ENCODE measurements at regions not wholly inside any gene's neighbourhood (a gene's known extent, or its start where the extent isn't known, plus 50 kb on each side); places are given as distances from the start of the nearest gene placed in this dataset.

DNA sequence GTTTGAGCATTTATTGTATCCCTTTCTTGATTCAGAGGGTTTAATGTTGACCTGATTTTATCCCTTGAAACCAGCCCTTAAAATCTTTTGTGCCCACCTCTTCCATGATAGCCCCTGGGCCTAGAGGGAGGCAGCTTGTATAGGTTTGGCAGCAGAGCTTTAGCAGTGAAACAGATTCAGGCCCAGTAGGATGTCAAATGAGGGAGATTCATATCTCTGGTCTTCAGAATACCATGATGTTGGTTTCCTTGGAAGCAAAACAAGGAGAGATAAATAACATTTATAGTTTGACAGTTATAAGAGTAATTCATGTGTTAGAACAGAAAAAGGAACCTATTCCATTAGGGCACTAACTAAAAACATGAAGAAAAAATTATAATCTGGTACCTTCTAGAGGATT lies 649.2 kb downstream of the METTL4 start:
- intact Hi-C loops (cut with DNase I): no loop called here
- no peak for DNase-seq

DNA sequence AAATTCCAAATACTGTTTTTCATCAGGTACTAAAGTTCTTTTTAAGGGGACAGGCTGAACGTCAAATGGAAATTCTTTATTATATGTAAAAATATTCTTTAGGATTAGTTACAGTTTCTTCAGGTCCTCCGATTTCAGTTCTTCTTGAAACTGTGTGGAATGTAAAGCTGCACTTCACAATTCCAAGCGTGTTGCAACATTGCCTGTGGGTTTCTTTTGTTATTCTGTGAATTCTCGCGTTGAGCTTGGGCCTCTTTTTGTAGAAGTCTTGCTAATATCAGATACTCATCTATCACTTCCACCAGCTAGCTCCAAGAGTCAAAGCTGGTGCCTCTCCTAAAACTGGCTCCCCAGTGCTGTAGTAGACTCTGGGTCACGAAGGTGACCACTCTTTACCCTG lies 642.6 kb downstream of the METTL4 start:
- intact Hi-C loops (cut with DNase I): no loop called here
- no peak for DNase-seq

DNA sequence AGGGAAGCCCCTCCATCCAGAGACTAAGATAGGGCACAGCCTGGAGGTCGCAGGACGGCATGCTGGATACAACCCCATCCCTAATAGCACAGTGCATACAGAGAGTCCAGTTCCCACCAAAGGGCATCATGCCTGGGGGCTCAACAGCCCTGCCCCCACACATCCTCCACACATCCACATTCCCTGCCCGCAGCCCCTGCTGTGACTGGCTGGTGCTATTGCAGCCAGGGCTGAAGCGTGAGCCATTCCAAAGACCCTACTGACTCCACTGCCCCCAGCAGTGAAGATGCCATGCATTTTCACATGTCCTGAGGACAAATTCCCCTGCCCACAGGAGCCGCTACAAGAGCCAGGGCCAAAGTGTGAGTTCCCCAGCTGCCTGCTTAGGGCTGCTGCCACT lies 641.6 kb downstream of the METTL4 start:
- intact Hi-C loops (cut with DNase I): no loop called here
- no peak for DNase-seq

GRCh38 chr18:1930291-1931270 lies 640.7 kb downstream of the METTL4 start:
- DNase-seq: no peak
- intact Hi-C loops (cut with DNase I): no loop called here

- intact Hi-C loops (cut with DNase I): no loop called here
- no peak for DNase-seq
These were observed 618.8 kb downstream of the METTL4 start for GRCh38 chr18:1952486-1952885.

DNA sequence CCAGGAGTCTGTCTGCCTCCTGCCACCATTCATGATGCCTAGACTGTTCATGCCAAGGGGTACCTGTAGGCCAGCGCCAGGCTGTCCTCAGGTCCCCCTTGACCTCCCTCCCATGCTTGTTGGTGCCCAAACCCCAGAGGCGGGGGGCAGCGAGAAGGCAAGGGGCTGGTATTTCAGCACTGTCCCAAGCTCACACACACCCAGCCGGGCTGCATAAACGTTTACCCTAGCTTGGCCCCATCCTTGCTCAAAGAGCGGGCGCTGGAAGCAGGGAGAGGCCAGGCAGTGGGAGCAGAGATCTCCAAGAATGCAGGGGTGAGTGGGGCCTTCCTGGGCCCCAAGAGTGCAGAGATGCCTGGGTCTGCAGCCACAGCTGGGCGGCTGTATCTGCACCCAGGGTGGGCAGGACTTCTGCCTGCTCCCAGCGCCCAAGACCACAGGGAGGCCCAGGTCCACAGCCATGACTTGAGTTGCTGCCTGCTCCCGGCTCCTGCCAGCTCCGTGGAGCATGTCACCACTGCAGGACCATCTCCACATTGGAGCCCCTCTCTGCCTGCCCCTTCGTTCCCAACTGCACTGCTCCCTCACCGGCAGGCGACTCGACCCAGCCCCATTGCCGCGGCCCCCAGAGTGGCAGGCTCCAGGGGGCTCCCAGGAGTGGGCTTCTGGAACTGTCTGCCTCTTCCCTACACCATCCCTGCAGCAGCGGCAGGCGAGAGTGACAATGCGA lies 616.6 kb downstream of the METTL4 start:
- intact Hi-C loops (cut with DNase I): no loop called here
- no peak for DNase-seq

DNA sequence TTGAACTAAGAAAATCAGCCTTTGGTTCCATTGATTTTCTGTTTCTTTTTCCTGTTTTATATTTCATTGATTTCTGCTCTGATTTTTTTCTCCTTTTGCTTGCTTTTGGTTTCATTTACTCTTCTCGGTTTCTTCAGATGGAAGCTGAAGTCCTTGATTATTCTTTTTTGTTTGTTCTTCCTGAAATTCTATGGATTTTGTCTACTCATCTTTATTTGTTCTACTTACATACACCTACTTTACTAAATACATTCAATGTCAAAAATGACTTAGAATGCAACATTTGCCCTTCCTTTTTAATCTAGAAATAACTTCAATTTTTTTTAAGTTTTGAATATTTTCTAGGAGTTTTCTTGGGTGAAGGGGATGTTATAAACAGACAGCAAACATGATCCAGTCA lies 612.5 kb downstream of the METTL4 start:
- intact Hi-C loops (cut with DNase I): no loop called here
- no peak for DNase-seq

DNA sequence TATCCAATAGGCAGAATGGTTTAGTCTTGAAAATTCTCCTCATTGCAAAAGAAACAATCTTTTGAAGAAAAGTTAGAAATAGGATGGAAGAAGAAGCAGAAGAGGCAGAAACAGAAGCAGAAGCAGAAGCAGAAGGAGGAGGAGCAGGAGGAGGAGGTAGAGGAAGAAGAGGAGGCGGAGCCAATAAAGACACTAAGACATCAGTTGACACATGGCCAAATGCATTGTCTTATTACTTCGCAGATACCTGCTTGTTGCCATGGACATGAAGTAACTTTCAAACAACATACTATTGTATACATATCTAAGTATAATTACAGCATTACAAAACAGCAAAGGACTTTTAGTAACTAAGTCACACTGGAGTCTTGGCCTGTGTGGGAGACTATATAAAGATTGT lies 606.3 kb downstream of the METTL4 start:
- DNase-seq: no peak

DNA sequence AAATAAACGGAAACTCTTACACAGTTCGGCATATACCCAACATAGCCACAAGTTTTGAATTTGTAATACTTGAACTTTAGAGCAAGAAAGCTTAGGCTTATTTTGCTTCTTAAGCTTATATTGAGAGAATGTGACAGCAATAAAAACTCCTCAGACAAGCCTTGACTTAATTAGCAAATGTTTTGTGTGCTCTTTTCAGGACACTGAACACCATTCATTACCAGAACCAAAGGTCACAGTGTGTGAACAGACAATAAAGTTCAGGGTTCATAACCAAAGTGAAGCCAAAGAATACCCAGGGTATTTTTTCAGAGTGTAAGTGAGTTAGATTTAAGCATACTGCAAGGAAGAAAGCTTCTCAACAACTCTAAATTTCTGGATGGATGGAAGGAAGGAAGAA lies 605.8 kb downstream of the METTL4 start:
- DNase-seq: no peak
- intact Hi-C loops (cut with DNase I): no loop called here

More for the DNA sequence above, 606.3 kb downstream of the METTL4 start:
- intact Hi-C loops (cut with DNase I): no loop called here

DNA sequence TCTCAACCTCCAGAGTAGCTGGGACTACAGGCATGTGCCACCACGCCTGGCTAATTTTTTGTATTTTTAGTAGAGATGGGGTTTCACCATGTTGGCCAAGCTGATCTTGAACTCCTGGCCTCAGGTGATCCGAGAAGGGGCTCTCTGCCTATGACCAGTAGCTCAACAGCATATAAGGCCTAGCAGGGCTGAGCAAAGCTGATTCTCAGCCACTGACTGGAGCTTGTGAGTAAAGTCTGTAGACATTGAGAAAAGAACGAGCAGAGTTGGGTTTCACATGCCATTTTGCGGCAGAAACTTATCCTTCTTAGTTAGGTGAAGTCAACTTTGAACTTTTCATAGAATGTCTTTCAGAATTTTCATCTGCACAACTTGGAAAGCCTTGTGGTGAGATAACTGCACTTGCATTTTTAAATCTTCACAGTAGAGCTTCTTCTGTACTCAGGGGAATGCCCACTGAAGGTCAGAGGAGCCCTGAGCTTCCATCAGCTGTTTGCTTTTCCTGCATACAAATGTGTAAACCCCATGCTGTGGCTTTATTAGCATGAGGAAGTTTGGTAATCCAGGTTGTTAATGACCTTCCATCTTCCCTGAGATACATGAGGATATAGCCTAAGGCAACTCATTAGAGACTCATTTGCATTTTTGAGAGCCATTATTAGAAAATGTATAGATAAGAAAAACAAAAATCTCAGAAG lies 602.4 kb downstream of the METTL4 start:
- DNase-seq: no peak

GRCh38 chr18:1976484-1976883 lies 594.8 kb downstream of the METTL4 start:
- DNase-seq: no peak
- intact Hi-C loops (cut with DNase I): no loop called here

More for the DNA sequence above, 602.4 kb downstream of the METTL4 start:
- intact Hi-C loops (cut with DNase I): no loop called here

DNA sequence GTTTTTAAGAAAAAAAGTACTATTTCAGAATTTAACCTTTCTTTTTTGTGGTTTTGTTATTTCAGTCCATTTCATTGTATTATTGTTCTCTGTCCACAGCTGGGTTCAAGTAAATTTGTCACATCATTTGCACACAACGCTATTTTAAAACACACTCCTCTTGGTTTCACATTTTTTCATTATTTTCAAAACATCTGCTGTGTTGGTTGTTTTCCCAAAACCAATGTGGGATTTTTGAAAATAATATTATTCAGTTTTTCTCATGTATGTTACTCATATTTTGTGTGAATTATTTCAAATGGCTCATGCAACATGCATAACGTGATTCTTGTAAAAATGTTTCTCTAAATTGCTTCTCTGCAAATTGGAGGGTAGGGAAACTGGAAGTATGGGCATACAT lies 589.2 kb downstream of the METTL4 start:
- intact Hi-C loops (cut with DNase I): no loop called here
- DNase-seq: no peak

DNA sequence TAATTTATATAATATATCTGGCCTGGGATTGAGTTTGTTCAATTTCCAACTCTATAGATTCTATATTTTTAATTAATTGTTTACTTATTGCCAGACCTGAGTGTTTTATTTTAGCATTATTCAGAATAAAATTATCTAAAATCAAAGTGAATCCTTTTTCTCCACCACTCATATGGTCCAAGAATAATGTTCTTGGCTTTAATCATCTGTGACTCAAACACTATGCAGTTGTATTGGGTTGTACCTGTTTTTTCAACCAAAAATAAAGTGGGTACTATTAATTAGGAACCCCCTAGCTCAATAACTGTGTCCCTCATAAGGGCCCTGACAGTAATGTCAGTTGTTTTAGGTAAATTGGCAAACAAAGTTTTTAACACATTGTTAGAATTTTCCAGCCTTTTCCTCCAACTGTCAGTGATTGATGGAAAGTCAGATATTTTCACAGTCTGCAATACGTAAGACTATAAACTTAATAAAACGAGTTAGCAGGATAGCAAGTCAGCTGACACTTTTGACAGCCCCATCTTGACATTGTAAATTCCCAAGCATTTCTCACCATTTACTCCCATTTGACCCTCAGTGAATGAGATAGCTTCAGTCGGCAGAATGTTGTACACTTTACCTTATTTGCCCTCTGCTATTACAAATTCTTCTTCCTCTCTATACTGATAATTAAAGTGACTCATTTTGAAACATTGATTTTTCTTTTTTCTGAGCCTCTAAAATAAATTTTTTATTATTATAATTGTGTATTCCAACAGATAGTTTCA lies 587.4 kb downstream of the METTL4 start:
- no peak for DNase-seq
- intact Hi-C loops (cut with DNase I): no loop called here

GRCh38 chr18:1993866-1994265 lies 577.4 kb downstream of the METTL4 start:
- no peak for DNase-seq
- intact Hi-C loops (cut with DNase I): no loop called here

- intact Hi-C loops (cut with DNase I): no loop called here
- no peak for DNase-seq
These were observed 576.8 kb downstream of the METTL4 start for GRCh38 chr18:1994471-1994870.

DNA sequence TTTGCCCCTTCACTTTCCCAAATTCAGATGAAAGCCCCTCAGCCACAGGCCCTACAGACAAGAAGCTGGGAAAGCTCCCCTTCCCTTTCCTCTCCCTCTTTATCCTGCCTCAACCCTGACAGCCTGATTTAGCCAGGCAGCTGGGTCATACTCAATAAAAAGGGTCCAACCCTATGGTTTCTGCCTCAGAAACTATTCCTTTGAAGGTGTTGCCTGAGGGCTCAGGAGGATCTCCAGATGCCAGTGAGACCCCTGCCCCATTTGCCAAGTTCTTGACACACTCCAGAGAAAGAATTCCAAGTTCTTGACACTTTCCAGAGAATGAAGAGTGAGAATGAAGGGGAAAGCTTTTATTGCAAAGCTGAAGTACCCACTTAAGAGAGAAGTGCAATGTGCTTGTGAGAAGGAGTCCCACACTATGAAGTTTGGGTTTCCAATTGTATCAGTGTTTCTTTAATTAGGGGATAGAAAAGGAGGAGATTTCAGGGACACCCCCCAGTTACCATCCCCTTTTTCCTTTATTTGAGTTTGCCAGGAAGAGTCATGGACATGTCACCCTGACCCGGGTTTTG lies 576.2 kb downstream of the METTL4 start:
- no peak for DNase-seq
- intact Hi-C loops (cut with DNase I): no loop called here

- no peak for DNase-seq
- intact Hi-C loops (cut with DNase I): no loop called here
These were observed 573.2 kb downstream of the METTL4 start for GRCh38 chr18:1998121-1998520.

DNA sequence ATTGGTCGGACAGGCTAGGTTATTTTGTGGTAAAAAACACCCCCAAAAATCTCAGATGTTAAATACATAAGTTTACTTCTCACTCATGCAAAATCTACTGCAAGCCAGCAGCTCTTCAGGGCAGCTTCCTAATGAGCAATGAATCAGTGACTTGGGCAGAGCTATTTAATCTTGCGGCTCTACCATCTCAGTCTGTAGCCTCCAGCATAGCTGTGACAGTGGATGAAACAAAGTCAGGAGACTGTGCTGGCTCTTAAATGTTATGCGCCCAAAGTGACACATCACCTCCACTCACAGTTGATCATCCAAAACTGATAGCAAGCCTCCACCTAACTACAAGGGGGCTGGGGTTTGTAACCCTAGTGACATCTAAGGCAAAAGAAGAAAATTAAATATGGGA lies 571.9 kb downstream of the METTL4 start:
- DNase-seq: no peak

GRCh38 chr18:2002151-2002550 lies 569.2 kb downstream of the METTL4 start:
- DNase-seq: no peak
- intact Hi-C loops (cut with DNase I): no loop called here

More for the DNA sequence above, 571.9 kb downstream of the METTL4 start:
- intact Hi-C loops (cut with DNase I): no loop called here

Measured in head of caudate nucleus (tissue), 42 donors.